Inflammatory macrophage treated with lipopolysaccharide for 4 hours (primary cell): ENCODE measurements at regions not wholly inside any gene's neighbourhood (a gene's known extent, or its start where the extent isn't known, plus 50 kb on each side); places are given as distances from the start of the nearest gene placed in this dataset.

ENCODE experiments used
- DNase-seq: peaks from one replicate; pipeline ENCODE4 v3.0.0-alpha.2; 2020

DNA sequence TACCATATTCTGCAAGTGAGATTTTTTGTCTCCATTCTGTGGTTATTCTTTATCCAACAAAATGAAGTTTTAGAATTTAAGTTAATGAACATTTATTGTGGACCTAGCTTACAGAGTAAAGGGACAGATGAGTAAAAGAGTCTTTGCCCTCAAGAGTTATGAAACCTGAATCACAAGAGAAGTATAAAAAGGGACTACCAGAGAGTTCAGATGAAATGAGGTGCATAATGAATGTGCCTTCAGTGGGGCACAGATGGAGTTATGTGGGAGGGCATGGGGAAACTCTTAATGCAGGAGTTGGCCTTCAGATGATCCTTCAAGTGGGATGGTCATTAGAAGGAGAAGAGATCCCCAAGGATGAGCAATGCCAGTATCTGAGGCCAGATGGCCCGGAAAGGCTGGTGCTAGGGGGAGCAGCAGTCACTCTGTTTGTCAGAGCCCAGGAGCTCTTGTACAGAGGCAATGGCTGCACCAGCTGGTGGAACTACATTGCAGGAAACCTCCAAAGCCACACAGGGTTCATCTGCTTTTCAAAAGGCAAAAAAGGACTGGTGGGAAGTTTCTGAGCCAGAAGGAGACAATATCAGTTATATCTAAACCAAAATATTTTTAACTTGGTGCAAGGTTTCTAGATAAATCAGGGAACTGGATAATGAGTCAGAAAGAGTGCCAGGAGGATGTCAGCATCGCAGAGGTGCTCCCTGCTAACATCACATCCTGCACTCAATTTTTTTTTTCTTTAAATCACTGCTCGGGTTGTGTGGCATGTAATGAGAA, 162.0 kb downstream of the KLF6 start:
- DNase-seq: no peak

GRCh38 chr10:3622427-3622826, 162.6 kb downstream of the KLF6 start:
- DNase-seq: peak; percentile 15

- no peak for DNase-seq
These were observed 164.2 kb downstream of the KLF6 start for GRCh38 chr10:3620818-3621217.

GRCh38 chr10:3619241-3619640, 165.8 kb downstream of the KLF6 start:
- DNase-seq: no peak

DNA sequence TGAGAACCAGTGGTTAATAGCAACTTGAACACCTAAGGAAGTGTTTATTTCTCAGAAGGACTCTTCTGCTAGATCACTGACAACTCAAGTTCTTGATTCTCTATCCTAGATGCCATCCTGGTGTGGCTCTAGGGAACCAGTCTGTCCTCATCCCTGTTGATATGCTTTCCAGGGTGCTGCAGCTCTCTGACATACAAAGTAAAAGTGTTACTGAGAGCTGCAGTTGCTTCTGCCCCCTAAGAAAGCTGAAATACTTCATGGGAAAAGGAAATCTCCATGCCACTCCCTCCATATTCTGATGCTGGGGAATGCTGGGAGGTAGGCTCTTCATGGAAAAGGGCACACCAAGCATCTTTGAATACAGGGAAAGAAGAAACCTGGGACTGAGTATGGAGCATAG, 168.1 kb downstream of the KLF6 start:
- DNase-seq: no peak

DNA sequence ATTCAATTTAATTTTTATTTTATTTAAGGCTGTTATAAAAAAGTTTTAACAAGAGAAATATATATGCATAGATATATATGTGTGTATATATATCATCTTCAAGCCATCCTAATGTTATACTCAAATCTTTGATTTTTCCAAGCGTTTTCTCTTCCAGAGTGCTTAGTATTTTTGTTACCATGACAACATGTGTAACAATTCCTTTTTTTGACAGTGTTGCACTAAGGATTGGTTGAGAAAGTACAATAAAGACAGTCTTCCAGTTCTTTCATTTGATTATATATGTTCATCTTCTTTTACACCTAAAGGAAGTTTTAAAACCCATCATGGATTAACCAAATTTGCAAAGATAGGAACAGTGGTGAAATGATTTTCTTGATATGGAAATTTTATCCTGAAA, 171.7 kb downstream of the KLF6 start:
- DNase-seq: no peak

- no peak for DNase-seq
These were observed 172.6 kb downstream of the KLF6 start for GRCh38 chr10:3612183-3613001.

DNA sequence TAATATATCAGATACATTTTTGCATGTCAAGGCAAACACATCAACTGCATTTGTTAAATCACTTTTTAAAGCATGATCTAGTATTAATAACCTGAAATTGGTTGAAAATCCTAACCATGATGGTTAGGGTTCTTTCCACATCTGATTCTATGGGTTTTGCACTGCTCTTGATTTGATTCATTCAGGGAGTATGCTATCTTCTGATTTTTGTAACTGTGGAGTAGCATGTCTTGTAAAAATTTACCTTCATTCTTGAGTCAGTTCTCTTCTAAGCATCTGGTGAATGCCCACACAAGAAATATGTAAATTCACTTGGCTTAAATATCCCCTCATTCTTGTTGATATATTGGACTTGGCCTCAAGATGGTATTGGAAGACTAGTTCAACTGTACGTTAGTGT, 178.7 kb downstream of the KLF6 start:
- DNase-seq: no peak

DNA sequence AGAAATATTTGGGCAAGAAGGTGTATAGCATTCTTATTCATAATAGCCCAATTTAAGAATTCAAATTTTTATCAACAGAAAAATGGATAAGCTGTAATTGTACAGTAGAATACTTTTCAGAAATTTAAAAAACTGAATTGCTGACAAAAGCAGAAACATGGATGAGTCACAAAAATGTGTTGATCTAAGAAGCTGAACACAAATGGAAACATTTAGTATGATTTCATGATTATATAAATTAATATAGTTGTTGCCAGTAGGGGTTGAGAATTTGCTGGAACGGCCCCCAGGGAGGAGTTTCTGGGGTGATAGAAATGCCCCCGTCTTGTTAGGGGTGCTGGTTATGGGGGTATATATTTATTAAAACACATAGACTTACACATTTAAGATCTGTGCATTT, 179.1 kb downstream of the KLF6 start:
- DNase-seq: no peak

DNA sequence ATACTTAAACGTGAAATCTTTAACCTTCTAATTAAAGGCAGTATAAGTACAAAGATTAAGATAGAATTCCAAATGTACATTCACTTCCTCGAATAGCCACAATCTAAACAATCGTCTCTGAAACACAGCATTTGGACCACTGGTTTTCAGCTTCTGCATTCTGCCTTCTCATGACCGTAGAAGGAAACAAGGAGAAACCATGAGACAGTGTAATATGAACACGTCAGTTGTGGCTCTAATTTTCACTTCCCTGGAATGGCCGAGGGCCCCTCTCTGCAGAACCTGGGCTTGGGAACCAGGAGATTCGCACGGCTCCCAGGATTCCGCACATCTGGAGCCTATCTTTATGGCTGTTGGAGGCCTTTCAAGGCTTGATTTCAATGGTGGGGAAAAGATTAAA, 189.3 kb downstream of the KLF6 start:
- DNase-seq: peak; percentile 47

- DNase-seq: no peak
These were observed 191.4 kb downstream of the KLF6 start for GRCh38 chr10:3593611-3594010.

DNA sequence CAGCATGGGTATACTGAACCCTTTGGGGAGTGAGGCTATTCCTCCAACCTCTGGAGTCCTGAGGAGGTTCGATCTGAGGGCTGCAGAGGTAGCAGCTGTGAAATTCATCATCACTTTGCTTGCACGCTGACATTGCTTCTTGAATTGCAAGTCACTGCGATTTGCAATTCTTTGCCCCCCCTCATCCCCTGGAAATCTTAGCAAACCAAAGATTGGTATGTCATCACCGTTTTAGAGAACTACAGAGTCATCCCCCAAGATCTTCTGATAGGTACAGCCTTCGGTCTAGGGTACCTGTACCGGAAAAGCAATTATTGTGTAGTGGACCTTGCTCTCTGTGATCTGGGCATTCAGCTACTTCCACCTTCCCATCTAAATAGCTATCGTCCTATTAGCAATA, 192.6 kb downstream of the KLF6 start:
- DNase-seq: no peak

DNA sequence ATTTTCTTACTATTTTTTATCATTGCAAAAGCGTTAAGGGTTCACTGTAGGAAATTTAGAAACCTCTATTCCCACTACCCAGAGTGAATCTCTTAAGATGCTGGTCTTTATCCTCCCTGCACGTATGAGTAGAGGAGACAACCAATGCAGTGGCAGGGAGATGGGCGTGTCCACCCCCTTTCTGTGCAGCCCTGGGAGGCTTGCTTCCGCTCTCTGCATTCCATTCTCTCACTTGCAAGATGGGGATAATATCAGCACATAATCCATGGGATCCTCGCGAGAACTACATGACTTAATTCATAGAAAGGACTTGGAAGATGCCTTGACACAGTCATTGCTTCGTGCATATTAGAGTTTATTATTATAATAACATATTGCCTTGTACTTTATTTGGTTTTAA, 196.2 kb downstream of the KLF6 start:
- no peak for DNase-seq

DNA sequence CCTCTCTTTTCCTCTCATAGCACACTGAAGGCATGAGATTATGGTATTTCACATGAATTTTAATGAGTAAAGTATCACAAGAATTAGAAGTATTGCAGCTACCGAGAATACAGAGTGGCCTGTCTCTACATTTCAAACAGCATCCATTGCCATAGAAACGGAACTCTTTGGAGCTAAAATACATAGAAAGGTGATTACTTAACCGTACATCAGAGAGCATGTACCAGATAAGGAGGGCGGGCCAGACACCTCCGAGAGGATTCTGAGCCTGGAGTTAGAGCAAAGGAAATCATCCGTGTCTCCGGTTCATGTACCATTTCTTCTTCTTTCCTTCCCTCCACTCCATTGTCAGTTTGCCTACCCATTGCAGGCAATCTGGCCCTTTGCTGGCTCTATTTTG, 196.7 kb downstream of the KLF6 start:
- no peak for DNase-seq

GRCh38 chr10:3584926-3585784, 199.9 kb downstream of the KLF6 start:
- no peak for DNase-seq

GRCh38 chr10:3580565-3580964, 204.4 kb downstream of the KLF6 start:
- no peak for DNase-seq

DNA sequence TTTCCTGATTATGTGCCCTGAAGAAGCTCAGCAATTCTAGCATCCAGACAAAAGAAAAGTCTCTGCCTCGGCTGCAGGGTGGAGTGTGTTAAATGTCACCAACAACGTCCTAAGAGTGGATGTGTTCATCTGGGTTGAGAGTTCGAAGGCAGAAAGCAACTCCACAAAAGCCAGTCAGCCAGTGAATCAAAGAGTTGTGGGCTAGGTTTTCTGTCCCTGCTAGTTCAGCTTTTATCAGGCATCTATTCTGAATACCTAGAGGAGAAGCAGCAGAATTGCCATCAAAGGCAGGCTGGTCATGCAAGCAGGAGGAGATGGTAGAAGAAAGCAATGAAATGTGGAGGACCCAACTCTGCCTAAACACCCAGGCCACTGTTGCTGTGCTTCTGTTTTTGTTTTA, 205.2 kb downstream of the KLF6 start:
- DNase-seq: no peak

- no peak for DNase-seq
These were observed 206.3 kb downstream of the KLF6 start for GRCh38 chr10:3578682-3579081.

DNA sequence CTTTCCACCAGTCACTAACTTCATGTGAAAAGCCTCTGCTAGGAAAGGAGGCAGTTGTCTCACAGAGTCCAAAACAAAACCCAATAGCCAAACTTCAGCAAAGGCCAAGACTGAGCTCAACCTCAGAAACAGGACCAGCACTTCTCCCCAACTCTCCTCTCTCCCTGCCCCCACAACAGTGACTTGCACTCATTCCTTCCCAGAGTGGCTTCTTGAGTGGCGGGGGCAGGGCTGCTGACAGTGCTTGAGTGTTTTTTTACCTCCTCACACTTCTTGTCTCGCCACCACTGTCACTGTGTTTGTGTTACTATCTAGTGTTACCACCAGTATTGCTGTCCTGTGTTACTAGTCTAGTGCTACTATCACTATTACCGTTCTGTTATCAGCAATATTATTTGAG, 206.8 kb downstream of the KLF6 start:
- no peak for DNase-seq

GRCh38 chr10:3574451-3574850, 210.6 kb downstream of the KLF6 start:
- no peak for DNase-seq

- no peak for DNase-seq
These were observed 211.5 kb downstream of the KLF6 start for GRCh38 chr10:3573498-3573897.

GRCh38 chr10:3571310-3571825, 213.6 kb downstream of the KLF6 start:
- DNase-seq: no peak

DNA sequence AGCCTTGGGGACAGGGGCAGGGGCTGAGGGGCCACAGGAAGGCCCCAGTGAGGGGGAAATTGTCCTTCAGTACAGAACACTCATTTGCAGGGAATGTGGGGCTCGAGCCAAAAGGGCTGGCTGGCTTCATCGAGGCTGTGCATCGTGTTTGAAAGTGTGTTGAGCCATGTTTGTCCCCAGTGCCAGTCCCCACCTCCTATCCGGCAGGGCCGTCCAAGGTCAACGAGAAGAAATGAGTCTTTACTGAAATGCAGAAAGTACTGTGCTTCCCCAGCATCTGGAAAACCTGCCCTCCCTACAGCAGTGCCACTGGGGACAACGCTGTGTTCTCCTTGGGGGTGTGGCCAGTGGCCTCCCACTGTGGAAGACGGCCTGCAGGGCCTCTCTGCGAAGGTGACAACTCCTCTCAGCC, 214.1 kb downstream of the KLF6 start:
- DNase-seq: no peak
